ENCODE measurements at regions not wholly inside any gene's neighbourhood (a gene's known extent, or its start where the extent isn't known, plus 50 kb on each side); places are given as distances from the start of the nearest gene placed in this dataset.
"Not testable (repeated sequence)": the region's sequence is repeated elsewhere in the genome, so short reads cannot be mapped to it uniquely, and the experiment has no call there.

DNA sequence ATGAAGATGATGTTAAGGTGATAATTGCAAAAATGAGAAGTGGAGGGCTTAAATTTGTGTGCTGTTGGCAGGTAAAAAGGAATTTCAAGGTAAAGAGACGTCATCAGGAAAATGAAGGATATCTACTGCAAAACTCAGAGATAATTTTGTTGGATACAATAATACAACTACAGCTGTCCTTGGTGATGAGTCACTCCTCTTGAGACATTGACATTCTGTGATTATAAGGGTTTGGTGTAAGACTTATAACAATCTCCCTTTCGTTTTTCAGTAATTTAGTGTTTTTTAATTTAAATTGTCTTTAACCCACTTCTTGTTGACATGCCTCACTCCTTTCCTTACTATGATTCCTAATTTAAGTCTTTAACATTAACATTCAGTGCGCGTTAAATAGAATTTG is 1074.1 kb upstream of the SLIT2 start:
- peak; percentile 55 for DNase-seq (ENCODE audit: low read depth)

DNA sequence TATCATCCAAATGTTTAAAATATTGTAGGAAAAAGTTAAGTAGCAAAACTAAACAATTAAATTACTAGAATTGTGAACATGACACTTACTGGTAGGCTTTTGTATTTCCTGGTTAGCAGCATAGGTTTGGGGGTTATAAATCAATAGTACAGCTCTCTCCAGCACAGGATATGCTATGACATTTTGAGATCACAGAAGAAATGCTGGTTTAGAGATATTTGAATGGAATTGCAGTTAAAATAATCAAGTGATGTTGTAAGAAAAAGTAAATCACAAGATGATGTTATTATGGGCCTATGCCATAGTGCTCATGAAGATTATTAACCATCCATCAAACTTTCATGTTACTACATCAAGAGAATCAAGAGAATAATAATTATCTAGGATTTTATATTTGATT is 1079.9 kb upstream of the SLIT2 start:
- no peak for DNase-seq (ENCODE audit: low read depth)

- DNase-seq (ENCODE audit: low read depth) = no peak
Observed at GRCh38 chr4:19167311-19167710, 1084.4 kb upstream of the SLIT2 start.

DNA sequence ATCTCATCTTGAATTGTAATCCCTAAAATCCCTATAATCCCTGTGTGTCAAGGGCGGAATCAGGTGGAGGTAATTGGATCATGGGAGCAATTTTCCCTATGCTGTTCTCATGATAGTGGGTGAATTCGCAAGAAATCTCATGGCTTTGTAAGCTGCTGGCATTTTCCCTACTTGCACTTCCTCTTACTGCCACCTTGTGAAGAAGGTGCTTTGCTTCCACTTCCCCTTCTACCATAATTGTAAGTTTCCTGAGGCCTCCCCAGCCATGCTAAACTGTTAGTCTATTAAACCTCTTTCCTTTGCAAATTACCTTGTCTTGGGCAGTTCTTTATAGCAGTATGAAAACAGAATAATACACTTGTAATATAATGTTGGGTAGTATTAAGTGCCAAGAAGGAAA is 1087.4 kb upstream of the SLIT2 start:
- DNase-seq (ENCODE audit: low read depth) = no peak

DNA sequence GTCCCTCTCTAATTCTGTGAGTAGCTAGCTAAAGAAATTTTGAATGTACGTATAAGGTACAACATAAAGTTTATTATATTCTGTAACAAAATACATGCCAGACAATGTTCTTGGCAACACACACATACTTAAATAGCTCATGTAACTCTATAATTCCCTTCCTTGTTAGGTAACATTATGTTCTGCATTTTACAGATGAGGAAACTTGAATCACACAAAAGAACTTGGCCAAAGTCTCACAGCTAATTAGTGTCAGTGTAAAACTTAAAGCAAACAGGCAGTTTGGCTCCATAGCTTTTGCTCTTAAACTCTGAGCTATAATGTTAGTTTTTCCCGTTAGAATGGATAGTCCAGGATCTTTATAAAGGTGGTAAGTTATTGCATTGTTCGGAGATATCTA is 1091.8 kb upstream of the SLIT2 start:
- DNase-seq (ENCODE audit: low read depth) = no peak

DNA sequence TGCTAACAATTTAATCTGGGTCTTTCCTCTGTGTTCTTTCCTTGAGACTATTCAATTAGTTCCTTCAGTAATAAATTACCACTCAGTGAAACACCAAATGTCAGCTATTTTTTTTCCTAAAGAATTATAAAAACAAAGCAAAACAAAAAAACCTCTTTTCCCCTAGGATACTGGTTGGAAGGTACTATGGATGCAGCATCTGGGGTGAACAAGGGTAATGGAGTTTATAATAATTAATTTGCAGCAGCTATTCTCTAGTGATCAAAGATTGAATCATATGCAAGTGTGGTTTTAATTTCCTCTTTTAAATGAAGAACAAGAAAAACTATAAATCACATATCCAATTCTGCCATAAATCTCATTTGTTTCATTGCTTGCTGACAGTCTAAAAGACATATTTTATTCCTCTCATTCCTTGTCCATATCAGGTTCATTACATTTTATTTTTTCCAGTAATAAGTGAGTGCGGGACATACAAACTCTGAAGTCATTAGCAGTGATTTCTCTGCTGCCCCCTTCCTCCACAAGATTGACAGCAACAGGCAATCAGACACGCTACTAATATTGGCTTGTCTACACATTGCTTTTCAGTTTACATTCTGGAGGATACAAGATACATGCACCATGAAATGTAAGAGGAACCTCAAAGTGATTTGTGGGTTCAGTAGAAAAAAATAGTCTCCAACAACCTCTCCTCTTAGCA is 1093.4 kb upstream of the SLIT2 start:
- DNase-seq (ENCODE audit: low read depth) = no peak

DNA sequence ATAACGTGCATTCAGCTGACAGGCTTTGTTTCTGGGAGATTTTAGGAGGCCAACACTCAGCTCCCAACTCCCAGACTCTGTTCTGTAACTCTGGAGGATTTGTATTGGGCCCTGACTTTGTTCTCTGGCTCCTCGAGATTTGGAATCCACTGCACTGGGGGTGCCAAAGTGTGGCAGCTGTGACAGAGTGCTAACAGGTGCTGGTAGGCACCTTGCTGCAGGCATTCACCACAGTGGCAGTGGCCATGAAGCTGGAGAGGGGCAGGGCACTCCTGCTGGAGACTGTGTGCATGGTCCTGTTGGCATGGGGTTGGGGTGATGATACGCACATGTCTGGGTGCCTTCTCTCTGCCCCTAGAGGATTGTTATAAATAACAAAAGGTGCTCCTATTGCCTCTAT is 1094.9 kb upstream of the SLIT2 start:
- no peak for DNase-seq (ENCODE audit: low read depth)

- DNase-seq (ENCODE audit: low read depth) = no peak
Observed at GRCh38 chr4:19155568-19155967, 1096.1 kb upstream of the SLIT2 start.

- DNase-seq (ENCODE audit: low read depth) = not testable (repeated sequence)
Observed at GRCh38 chr4:19154267-19154666, 1097.4 kb upstream of the SLIT2 start.

GRCh38 chr4:19152264-19152663 is 1099.4 kb upstream of the SLIT2 start:
- no peak for DNase-seq (ENCODE audit: low read depth)

DNA sequence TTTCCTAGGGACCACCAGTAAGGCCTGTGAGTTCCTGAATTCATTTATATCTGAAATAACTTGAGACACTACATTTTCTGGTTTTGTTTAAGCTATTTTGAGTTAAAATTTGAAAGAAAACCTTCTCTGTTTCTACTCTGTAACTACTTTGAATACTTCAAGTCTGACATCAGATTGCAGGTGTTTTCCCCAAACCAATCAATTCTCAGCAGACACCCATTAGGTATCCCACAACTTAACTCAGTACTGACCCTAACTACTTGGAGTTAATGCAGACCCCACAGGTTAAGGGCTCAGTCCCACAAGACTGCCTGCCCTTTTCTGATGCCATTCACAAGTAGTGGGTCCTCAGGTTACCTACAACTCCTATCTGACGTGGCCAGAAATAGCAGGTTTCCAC is 1100.0 kb upstream of the SLIT2 start:
- no peak for DNase-seq (ENCODE audit: low read depth)

- DNase-seq (ENCODE audit: low read depth) = no peak
Observed at GRCh38 chr4:19146038-19146437, 1105.7 kb upstream of the SLIT2 start.

GRCh38 chr4:19135895-19136633 is 1114.5 kb upstream of the LCORL start:
- no peak for DNase-seq (ENCODE audit: low read depth)

GRCh38 chr4:19134685-19135084 is 1113.1 kb upstream of the LCORL start:
- no peak for DNase-seq (ENCODE audit: low read depth)

- no peak for DNase-seq (ENCODE audit: low read depth)
Observed at GRCh38 chr4:19133315-19133714, 1111.8 kb upstream of the LCORL start.

GRCh38 chr4:19130866-19131265 is 1109.3 kb upstream of the LCORL start:
- peak; percentile 18 for DNase-seq (ENCODE audit: low read depth)

GRCh38 chr4:19128176-19128575 is 1106.6 kb upstream of the LCORL start:
- no peak for DNase-seq (ENCODE audit: low read depth)

DNA sequence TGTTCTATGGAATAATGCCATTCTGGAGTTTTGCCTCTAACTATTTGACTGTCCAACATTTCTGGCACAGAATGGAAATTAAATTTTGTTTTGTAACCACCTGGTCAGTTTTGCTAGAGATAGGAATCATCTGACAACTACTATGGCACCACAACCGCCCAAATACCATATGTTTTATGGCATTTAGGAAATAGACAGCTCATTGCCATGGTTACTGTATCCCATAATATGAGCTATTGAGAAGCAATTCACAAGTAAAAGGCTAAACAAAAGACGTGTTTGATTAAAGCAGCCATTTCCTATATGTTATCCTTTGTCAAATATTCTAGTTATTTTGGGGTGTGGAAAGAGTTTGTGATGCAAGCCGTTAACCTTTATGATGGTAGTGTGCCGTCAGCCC is 1105.3 kb upstream of the LCORL start:
- no peak for DNase-seq (ENCODE audit: low read depth)

- DNase-seq (ENCODE audit: low read depth) = no peak
Observed at GRCh38 chr4:19123681-19124080, 1102.1 kb upstream of the LCORL start.

DNA sequence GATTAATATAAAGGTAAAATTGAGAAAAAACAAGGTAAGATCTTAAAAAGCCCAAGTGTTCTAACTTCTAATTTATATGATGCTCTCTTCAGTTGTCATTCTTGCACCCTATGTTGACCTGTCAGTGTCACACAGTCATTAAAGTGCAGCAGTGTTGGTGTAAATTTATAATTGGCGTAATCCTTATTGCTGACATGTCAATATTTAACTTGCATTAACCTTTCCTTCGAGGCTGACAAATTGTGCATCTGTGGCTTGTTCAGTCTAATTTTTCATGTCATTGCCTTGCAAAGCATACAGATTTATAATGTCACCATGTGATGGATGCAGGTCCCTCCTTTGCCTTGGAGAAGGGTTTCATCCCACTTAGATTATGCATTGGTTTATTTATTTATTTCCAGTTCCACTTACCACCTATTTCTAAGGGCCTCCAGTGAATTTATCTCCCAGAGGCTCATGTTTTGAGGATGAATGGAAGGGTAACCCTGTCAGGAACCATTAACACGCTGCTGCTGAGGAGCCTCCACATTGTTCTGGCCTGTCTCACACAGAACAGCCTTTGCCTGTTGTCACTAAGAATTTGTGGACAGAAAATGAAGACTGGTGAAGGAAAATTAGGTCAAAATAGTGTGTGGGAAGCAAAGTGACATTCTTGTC is 1098.5 kb upstream of the LCORL start:
- no peak for DNase-seq (ENCODE audit: low read depth)

GRCh38 chr4:19117022-19117421 is 1095.5 kb upstream of the LCORL start:
- DNase-seq (ENCODE audit: low read depth) = no peak

DNA sequence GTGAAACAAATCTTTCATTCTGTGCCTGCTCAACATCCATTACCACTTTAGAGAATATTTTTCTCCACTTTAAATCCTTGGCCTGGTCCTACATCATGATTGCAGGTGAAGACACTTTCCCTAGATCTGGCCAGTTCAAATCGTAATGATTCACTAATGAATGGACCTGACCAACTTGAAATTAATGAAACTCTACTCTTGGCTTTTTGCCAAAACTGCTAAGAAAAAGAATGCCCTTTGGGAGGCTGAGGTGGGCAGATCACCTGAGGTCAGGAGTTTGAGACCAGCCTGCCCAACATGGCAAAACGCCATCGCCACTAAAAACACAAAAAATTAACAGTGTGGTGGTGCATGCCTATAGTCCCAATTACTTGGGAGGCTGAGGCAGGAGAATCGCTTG is 1082.6 kb upstream of the LCORL start:
- no peak for DNase-seq (ENCODE audit: low read depth)
